Fibroblast of mammary gland (primary cell): ENCODE measurements at regions not wholly inside any gene's neighbourhood (a gene's known extent, or its start where the extent isn't known, plus 50 kb on each side); places are given as distances from the start of the nearest gene placed in this dataset.

Experiments
- DNase-seq: peaks from one replicate; pipeline ENCODE4 v3.0.0-alpha.2; 2010; ENCODE audit warnings: low read depth
- H3K4me3 ChIP-seq: 2 replicates; pipeline ENCODE4 v1.5.1; 2011; ENCODE audit warnings: low read depth, mild to moderate bottlenecking, low read length, moderate library complexity; ENCODE audit not compliant: control insufficient read depth
- TF ChIP-seq, protein P1 (sequence below): conservative IDR thresholded peaks from 2 replicates; pipeline ENCODE4 v1.5.1; 2011; ENCODE audit warnings: low read depth, low read length, inconsistent platforms; ENCODE audit not compliant: control insufficient read depth, insufficient read depth

DNA sequence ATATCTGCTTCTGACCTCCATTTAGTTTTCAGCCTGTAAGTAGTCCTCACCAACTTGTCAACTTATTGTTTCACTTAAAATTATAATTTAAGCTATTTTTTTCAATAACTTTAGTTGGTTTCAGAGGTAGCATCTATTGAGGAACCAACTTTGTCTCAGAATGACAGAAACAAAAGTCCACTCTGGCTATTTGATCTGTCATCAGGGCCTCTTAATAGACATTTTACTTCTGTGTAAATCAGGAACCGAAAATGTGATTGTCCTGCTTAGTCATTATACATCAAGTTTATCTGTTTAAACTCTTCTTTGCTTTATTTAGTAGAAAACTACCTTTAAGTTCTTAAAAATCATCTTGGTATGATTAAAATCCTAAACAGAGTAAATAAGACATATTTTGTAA, 820.8 kb upstream of the EDIL3 start:
- no peak for DNase-seq
- H3K4me3 ChIP-seq = no peak overlapping the region
- TF ChIP-seq, protein P1, sequence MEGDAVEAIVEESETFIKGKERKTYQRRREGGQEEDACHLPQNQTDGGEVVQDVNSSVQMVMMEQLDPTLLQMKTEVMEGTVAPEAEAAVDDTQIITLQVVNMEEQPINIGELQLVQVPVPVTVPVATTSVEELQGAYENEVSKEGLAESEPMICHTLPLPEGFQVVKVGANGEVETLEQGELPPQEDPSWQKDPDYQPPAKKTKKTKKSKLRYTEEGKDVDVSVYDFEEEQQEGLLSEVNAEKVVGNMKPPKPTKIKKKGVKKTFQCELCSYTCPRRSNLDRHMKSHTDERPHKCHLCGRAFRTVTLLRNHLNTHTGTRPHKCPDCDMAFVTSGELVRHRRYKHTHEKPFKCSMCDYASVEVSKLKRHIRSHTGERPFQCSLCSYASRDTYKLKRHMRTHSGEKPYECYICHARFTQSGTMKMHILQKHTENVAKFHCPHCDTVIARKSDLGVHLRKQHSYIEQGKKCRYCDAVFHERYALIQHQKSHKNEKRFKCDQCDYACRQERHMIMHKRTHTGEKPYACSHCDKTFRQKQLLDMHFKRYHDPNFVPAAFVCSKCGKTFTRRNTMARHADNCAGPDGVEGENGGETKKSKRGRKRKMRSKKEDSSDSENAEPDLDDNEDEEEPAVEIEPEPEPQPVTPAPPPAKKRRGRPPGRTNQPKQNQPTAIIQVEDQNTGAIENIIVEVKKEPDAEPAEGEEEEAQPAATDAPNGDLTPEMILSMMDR = no peak

DNA sequence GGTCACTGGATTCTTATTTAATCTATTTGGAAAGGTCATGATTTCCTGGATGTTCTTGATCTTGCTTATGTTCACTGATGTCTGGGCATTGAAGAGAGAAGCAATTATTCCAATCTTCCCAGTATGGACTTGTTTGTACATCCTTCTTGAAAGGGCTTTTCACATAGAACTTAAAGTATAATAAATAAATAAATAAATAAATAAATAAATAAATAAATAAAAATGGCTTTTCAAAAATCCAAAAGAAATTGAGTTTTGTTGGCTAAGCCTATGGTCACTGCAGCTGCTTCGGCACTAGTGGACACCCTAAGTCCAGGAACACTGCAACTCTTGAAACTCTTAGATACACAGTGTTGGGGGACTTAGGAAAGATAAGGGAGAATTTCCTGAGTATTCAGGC, 840.7 kb upstream of the EDIL3 start:
- no peak for DNase-seq
- TF ChIP-seq, protein P1 = no peak
- no peak overlapping the region for H3K4me3 ChIP-seq

DNA sequence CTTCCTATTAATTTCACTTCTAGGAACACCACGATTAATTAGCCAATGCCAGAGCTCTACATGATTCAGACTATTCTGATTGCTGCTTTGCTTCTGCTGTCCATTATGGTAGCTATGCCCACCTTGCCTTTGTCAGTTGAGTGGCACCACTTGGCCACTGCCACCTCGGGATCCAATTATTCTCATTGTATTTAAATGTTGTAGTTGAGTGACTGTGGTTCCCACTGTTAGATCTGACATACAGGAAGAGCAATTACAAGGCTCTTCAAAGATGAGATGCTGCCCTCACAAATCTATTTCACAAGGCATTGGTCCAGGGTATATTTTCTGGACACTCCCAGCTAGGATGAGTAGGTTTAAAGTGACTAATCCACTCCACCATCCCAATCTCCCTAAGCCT, 864.5 kb upstream of the EDIL3 start:
- DNase-seq = no peak
- TF ChIP-seq, protein P1 = no peak

DNA sequence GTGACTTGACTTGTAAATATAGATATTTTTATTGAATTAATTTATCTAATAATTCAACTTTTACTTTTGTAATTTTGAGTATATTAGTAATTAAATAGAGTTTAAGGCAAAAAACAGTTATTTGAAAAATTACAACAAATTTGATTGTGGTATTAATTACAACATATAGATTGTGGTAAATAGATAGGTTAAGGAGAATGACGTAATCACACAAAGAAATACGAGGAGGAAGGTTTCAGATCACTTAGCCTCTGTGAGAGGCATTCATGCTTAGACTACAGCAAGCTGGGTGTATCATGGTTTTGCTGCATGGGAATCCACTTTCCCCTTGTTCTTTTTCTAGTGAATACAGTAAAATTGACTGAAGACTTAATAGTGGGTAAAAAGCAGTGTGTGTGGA, 878.4 kb upstream of the EDIL3 start:
- no peak for DNase-seq
- H3K4me3 ChIP-seq = no peak overlapping the region

More for the DNA sequence above, 864.5 kb upstream of the EDIL3 start:
- H3K4me3 ChIP-seq = no peak overlapping the region

DNA sequence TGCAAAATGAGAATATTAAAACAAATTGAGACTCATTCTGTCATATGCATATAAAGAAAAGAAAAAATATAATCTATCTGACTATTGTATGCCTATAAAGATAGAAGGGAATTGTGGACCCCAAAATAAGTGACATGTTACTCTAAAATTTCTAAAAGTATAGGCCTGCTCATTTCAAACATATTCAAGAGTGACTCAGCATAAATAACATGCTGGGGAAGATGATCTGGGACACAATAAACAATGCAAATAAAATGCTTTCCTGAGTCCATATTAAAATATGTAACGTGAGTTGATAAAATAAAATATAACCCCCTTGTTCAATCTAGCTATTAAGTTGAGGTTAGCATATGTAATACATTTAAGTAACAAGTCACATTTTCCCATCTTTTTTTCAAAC, 882.0 kb upstream of the EDIL3 start:
- no peak for DNase-seq
- TF ChIP-seq, protein P1 = no peak
- no peak overlapping the region for H3K4me3 ChIP-seq

More for the DNA sequence above, 878.4 kb upstream of the EDIL3 start:
- TF ChIP-seq, protein P1 = no peak

DNA sequence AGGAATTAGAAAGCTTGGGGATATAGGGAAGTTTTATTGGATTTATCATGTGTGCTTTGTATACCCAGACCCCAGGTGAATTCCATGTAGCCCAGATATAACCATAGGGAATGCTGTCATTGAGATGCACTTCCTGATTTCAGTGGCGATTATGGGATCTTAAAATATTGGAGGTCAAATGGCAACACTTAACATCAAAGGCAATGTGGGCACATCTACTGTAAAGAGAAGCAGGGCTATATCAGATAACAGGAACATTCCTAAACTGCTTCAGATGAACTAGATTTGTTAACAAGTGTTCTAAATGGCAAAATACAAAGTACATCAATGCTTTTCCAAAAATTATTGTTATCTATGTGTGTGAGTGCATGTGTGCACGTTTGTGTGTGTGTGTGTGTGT, 883.5 kb upstream of the EDIL3 start:
- no peak for DNase-seq
- H3K4me3 ChIP-seq = no peak overlapping the region
- TF ChIP-seq, protein P1 = no peak

DNA sequence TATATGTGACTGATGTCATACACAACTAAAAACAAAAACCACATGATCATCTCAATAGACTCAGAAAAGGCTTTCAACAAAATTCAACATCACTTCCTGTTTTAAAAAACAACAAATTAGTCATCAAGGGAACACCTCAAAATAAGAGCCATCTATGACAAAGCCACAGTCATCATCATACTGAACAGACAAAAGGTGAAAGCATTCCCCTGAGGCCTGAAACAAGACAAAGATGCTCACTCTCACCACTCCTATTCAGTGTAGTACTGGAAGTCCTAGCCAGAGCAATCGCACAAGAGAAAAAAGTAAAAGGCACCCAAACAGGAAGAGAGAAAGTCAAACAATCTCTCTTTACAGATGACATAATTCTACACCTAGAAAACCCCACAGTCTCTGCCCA, 893.5 kb upstream of the EDIL3 start:
- TF ChIP-seq, protein P1 = no peak
- DNase-seq = no peak
- no peak overlapping the region for H3K4me3 ChIP-seq
